ENCODE measurements at regions not wholly inside any gene's neighbourhood (a gene's known extent, or its start where the extent isn't known, plus 50 kb on each side); places are given as distances from the start of the nearest gene placed in this dataset.

DNA sequence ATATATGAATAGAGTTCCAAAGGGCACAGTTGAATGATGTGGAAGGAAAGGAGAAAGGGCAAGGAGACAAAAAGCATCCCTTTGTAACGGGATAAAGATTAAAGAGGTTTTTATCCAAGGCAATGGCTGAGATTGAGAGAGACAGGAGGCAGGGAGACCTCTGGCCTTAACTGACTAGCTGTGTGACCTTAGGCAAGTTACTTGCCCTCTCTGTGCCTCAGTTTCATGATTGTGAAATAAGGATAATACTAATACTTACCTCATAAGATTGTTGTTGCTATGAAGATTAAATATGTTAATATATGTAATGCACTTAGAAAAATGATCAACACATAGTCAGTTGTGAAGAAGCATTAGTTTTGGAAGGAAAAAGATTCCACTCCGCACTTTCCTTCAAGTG, 130.2 kb upstream of the EEA1 start:
- no peak for DNase-seq (ENCODE audit: low read depth, low spot score)
- peaks cover 2% of the 10 kb centered on the region for H3K4me1 ChIP-seq (ENCODE audit: control insufficient read depth, insufficient read depth, low read length)
- H3K36me3 ChIP-seq (ENCODE audit: control insufficient read depth, insufficient read depth, low read length): no peaks in the 10 kb centered on the region
- no peak overlapping the region for H3K4me3 ChIP-seq (ENCODE audit: low read length)
- no peak overlapping the region for H3K27ac ChIP-seq (ENCODE audit: low read length)
- no CpG with 5 or more reads among the region's 2 CpGs for WGBS (ENCODE audit: insufficient coverage, insufficient read length)
- no peaks in the 10 kb centered on the region for H3K9me3 ChIP-seq (ENCODE audit: control insufficient read depth, insufficient read depth, low read length)
- H3K27me3 ChIP-seq (ENCODE audit: control insufficient read depth, insufficient read depth, low read length): no peaks in the 10 kb centered on the region

DNA sequence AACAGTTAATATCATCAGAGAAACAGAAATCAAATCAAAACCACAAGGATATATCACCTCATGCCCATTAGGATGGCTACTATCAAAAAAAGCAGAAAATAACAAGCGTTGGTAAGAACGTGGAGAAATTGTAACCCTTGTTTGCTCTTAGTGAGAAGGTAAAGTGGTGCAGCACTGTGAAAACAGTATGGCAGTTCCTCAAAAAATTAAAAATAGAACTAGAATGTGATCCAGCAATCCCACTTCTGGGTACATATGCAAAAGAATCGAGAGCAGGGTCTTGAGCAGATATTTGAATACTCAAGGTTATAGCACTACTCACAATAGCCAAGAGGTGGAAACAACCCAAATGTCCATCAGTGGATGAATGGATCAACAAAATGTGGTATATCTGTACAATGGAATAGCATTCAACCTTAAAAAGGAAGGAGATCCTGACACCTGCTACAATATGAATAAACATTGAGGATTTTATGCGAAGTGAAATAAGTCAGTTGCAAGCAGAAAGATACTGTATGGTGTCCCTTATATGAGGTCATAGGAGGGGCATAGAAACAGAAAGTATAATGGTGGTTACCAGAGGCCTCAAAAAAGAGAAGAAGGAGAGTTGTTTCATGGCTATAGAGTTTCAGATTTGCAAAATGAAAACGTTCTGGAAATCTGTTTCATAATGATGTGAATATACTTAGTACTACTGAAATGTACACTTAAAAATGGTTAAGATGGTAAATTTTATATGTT, 131.0 kb upstream of the EEA1 start:
- Histone ChIP-seq H3K9me3 (ENCODE audit: control insufficient read depth, insufficient read depth, low read length) (no peaks in the 10 kb centered on the region), H3K4me1 (ENCODE audit: control insufficient read depth, insufficient read depth, low read length) (peaks cover 2% of the 10 kb centered on the region), H3K4me3 (ENCODE audit: low read length) (no peak overlapping the region), H3K36me3 (ENCODE audit: control insufficient read depth, insufficient read depth, low read length) (no peaks in the 10 kb centered on the region), H3K27me3 (ENCODE audit: control insufficient read depth, insufficient read depth, low read length) (no peaks in the 10 kb centered on the region), H3K27ac (ENCODE audit: low read length) (no peak overlapping the region)
- no peak for DNase-seq (ENCODE audit: low read depth, low spot score)
- WGBS (ENCODE audit: insufficient coverage, insufficient read length): no CpG with 5 or more reads among the region's 5 CpGs

DNA sequence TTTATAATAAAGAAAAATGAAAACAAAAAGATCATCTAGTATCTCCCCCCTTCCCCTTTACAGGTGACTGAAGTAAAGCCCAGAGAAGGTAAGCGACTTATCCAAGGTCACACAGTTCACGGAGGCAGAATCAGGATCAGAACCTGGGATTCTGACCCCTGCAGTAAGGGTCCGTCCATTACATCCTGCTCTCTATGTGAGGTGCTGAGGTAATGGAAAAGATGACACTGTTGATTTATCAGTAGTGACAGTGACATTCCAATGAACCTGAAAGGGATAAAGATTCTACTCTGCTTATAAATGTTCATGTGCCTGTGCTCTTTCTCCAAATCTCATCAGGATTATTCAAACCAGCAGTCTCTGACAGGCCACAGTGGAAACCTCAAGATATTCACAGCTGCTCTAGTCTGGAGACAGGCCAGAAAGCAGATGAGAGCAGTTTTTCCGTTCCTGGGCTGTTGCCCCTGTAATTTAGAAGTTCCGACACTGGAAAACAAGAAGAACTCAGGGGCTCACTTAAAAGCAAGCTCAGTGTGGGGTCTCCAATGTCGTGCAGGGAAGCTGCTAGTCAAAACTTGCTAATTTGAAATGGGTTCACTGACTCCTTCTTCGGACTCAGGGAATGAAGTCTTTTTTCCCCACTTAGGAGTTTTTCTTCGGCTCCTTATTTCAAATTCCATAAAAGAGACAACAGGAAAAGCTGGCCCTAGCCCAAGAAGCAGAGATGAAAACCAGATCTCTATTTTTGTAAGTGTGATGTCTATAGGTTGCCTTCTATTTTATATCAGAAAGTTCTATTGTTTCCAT, 131.8 kb upstream of the EEA1 start:
- Histone ChIP-seq H3K4me1 (ENCODE audit: control insufficient read depth, insufficient read depth, low read length) (no peaks in the 10 kb centered on the region; the same call in 1 of the 2 replicates), H3K27ac (ENCODE audit: low read length) (no peak overlapping the region), H3K27me3 (ENCODE audit: control insufficient read depth, insufficient read depth, low read length) (no peaks in the 10 kb centered on the region), H3K36me3 (ENCODE audit: control insufficient read depth, insufficient read depth, low read length) (no peaks in the 10 kb centered on the region), H3K4me3 (ENCODE audit: low read length) (no peak overlapping the region), H3K9me3 (ENCODE audit: control insufficient read depth, insufficient read depth, low read length) (no peaks in the 10 kb centered on the region)
- no peak for DNase-seq (ENCODE audit: low read depth, low spot score)
- WGBS (ENCODE audit: insufficient coverage, insufficient read length): no CpG with 5 or more reads among the region's 8 CpGs

DNA sequence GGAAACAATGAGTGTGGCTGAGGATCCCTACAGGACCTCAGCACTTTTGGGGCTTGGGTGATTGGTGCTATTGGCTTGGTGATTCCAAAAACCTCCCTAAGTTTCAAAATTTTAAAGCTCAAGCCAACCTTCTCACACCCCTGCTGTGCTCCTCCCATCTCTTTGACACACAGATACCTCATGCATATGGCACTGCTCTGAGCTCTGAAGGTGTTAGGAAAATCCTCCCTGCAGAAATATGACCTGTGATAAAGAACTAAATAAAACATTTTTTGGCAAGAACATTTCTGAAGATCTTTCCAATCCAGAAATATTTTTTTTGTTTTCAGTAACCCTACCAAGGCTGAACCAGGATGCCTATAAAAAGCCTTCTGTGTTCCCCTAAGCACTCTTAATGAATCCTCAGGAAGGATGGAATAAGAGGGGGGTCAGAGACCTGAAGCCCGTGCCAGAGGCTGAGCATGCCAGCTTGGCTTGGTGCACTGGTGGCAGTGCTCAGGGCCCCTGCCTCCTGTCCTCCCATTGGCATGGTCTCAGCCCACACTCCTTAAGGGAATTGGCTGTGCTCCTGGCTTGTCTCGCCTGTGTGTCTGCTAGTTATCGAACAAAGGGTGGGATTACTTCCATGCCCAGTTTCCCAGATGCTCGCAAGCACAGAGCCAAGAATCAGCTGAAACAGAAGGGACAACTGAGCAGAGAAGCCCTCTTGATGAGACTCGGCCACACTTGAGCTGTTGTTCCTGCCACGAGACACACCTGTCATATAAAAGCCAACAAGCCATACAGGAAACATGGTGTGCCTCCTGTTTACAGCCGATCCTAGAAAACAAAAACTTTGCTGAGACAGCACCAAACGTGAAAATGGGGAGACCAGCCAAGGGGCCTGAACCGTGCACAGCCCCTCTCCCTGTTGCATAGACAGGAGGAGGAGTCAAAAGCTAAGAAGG, 132.7 kb upstream of the EEA1 start:
- DNase-seq (ENCODE audit: low read depth, low spot score): no peak
- Histone ChIP-seq H3K4me1 (ENCODE audit: control insufficient read depth, insufficient read depth, low read length) (no peaks in the 10 kb centered on the region; the same call in 1 of the 2 replicates), H3K4me3 (ENCODE audit: low read length) (no peak overlapping the region), H3K27me3 (ENCODE audit: control insufficient read depth, insufficient read depth, low read length) (no peaks in the 10 kb centered on the region), H3K36me3 (ENCODE audit: control insufficient read depth, insufficient read depth, low read length) (no peaks in the 10 kb centered on the region), H3K27ac (ENCODE audit: low read length) (no peak overlapping the region), H3K9me3 (ENCODE audit: control insufficient read depth, insufficient read depth, low read length) (no peaks in the 10 kb centered on the region)
- whole genome bisulfite sequencing (ENCODE audit: insufficient coverage, insufficient read length): no CpG with 5 or more reads among the region's 9 CpGs

DNA sequence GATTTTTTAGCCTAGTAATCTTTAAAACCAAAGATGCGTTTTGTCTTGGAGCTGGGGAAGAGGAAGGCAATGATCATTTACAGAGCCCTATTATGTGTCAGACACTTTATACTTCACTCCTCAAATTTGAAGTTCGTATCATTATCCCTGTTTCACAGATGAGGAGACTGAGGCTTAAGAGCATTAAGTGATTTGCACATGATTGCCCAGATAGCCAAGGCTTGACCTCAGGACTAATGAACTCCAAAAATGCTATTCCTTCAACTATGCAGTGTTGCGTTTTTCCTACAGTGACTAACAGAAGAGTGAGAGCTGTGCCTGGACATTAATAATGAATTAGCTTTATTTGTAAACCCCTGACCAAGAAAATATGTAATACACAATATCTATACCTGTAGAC, 136.8 kb upstream of the EEA1 start:
- H3K4me3 ChIP-seq (ENCODE audit: low read length): no peak overlapping the region
- H3K27ac ChIP-seq (ENCODE audit: low read length): no peak overlapping the region
- no peaks in the 10 kb centered on the region for H3K9me3 ChIP-seq (ENCODE audit: control insufficient read depth, insufficient read depth, low read length)
- H3K36me3 ChIP-seq (ENCODE audit: control insufficient read depth, insufficient read depth, low read length): no peaks in the 10 kb centered on the region
- H3K27me3 ChIP-seq (ENCODE audit: control insufficient read depth, insufficient read depth, low read length): no peaks in the 10 kb centered on the region
- no peak for DNase-seq (ENCODE audit: low read depth, low spot score)
- H3K4me1 ChIP-seq (ENCODE audit: control insufficient read depth, insufficient read depth, low read length): no peaks in the 10 kb centered on the region; the same call in 1 of the 2 replicates
- no CpG with 5 or more reads among the region's 3 CpGs for WGBS (ENCODE audit: insufficient coverage, insufficient read length)

DNA sequence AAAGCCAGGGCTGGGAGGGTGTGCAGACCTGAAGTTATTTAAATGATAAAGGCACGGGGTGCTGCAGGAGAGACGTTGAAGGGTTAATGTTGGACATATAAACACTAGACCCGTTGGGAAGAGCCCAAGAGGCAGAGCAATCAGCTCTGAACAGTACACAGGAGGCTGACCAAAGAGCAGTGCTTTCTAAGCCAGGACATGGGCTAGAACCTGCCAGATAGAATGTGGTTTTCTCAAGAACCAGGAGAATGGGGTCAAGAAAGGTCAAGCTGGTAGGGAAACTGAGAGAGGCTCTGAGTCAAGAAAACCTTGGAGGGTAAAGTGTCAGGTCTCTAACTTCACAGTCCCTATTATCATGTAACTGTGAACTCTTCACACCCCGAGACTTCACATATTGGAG, 143.2 kb upstream of the EEA1 start:
- no peaks in the 10 kb centered on the region for H3K4me1 ChIP-seq (ENCODE audit: control insufficient read depth, insufficient read depth, low read length)
- no peak for DNase-seq (ENCODE audit: low read depth, low spot score)
- 0 out of 2 replicates have a peak, but pooled peaks cover 1% of the 10 kb centered on the region for H3K27me3 ChIP-seq (ENCODE audit: control insufficient read depth, insufficient read depth, low read length)
- H3K36me3 ChIP-seq (ENCODE audit: control insufficient read depth, insufficient read depth, low read length): no peaks in the 10 kb centered on the region
- no peaks in the 10 kb centered on the region for H3K9me3 ChIP-seq (ENCODE audit: control insufficient read depth, insufficient read depth, low read length)
- WGBS (ENCODE audit: insufficient coverage, insufficient read length): no CpG with 5 or more reads among the region's 4 CpGs
- no peak overlapping the region for H3K4me3 ChIP-seq (ENCODE audit: low read length)
- H3K27ac ChIP-seq (ENCODE audit: low read length): no peak overlapping the region

DNA sequence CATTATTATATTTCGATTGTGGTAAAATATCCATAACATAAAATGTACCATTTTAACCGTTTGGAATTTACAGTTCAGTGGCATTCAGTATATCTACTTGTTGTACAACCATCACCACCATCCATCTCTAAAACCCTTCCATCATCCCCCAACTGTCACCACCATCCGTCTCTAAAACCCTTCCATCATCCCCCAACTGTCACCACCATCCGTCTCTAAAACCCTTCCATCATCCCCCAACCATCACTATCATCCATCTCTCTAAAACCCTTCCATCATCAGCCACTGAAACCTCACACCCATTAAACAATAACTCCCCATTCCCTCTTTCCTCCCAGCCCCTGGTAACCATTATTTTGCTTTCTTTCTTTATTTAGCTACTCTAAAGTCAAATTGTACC, 144.2 kb upstream of the EEA1 start:
- Histone ChIP-seq H3K4me1 (ENCODE audit: control insufficient read depth, insufficient read depth, low read length) (no peaks in the 10 kb centered on the region), H3K4me3 (ENCODE audit: low read length) (no peak overlapping the region), H3K27ac (ENCODE audit: low read length) (no peak overlapping the region), H3K36me3 (ENCODE audit: control insufficient read depth, insufficient read depth, low read length) (no peaks in the 10 kb centered on the region), H3K9me3 (ENCODE audit: control insufficient read depth, insufficient read depth, low read length) (no peaks in the 10 kb centered on the region), H3K27me3 (ENCODE audit: control insufficient read depth, insufficient read depth, low read length) (0 out of 2 replicates have a peak, but pooled peaks cover 1% of the 10 kb centered on the region)
- no peak for DNase-seq (ENCODE audit: low read depth, low spot score)
- 100% methylated on average over 1 of the region's 4 CpGs for WGBS (ENCODE audit: insufficient coverage, insufficient read length)

DNA sequence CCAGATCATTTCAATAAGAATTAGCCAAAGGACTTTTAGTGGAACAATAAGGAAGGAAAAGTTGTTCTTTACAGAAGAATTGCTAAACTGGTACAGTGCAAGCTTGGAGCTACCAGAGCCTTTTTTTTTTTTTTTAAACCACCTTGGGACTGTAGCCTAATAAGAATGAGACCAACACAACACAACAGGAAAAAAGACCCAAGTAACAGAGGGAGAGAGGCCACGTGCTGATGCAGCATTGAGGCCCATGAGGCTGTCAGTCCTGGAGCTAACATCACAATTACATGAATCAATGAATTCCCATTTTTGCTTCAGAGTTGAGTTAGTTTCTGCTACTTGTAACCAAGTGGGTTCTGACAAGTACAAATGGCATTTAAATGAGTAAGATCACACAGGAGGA, 149.0 kb upstream of the EEA1 start:
- no peak for DNase-seq (ENCODE audit: low read depth, low spot score)
- Histone ChIP-seq H3K4me3 (ENCODE audit: low read length) (no peak overlapping the region), H3K4me1 (ENCODE audit: control insufficient read depth, insufficient read depth, low read length) (peaks cover 8% of the 10 kb centered on the region; the same call in 1 of the 2 replicates), H3K27ac (ENCODE audit: low read length) (no peak overlapping the region), H3K27me3 (ENCODE audit: control insufficient read depth, insufficient read depth, low read length) (no peaks in the 10 kb centered on the region), H3K9me3 (ENCODE audit: control insufficient read depth, insufficient read depth, low read length) (no peaks in the 10 kb centered on the region), H3K36me3 (ENCODE audit: control insufficient read depth, insufficient read depth, low read length) (no peaks in the 10 kb centered on the region)
- WGBS (ENCODE audit: insufficient coverage, insufficient read length): no CpG with 5 or more reads among the region's 1 CpG

DNA sequence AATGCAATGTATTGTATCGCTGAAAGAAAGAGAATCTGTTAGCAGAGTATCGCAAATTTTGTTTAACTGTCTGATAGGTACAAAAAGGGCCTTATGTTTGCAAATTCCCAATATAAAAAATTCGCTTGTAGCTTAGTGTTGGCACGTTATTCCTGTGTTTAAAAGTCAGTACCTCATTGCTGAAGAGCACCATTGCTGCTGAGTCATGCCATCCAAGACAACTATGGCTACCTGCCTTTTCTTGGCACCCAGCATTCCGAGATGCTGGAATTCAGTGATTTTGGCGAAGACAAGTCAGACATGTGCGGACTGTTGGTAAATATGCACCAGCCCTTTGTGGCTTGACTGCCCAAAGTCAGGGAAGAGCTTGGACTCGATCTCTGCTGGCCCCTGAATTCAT, 149.5 kb upstream of the EEA1 start:
- DNase-seq (ENCODE audit: low read depth, low spot score): no peak
- Histone ChIP-seq H3K9me3 (ENCODE audit: control insufficient read depth, insufficient read depth, low read length) (no peaks in the 10 kb centered on the region), H3K36me3 (ENCODE audit: control insufficient read depth, insufficient read depth, low read length) (no peaks in the 10 kb centered on the region), H3K4me1 (ENCODE audit: control insufficient read depth, insufficient read depth, low read length) (peaks cover 8% of the 10 kb centered on the region; the same call in 1 of the 2 replicates), H3K27ac (ENCODE audit: low read length) (no peak overlapping the region), H3K27me3 (ENCODE audit: control insufficient read depth, insufficient read depth, low read length) (no peaks in the 10 kb centered on the region), H3K4me3 (ENCODE audit: low read length) (no peak overlapping the region)
- WGBS (ENCODE audit: insufficient coverage, insufficient read length): no CpG with 5 or more reads among the region's 8 CpGs

DNA sequence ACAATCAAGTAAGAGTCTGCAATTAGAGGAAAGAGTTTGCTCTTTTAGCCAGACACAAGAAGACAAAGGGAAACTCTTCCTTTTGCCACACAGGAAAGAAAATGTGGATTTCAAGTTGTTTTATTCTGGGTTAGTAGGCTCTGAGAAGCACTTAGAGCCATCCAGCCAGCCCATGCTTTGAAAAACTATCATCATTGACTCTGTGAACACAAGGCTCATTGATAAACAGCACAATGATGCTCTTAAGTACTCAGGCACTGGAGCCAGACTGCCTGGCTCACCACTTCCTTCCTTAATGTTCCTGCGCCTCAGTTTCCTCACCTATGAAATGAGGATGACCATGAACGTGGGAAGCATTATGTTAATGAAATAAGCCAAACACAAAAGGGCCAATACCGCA, 150.2 kb upstream of the EEA1 start:
- Histone ChIP-seq H3K4me3 (ENCODE audit: low read length) (no peak overlapping the region), H3K27ac (ENCODE audit: low read length) (no peak overlapping the region), H3K36me3 (ENCODE audit: control insufficient read depth, insufficient read depth, low read length) (no peaks in the 10 kb centered on the region), H3K4me1 (ENCODE audit: control insufficient read depth, insufficient read depth, low read length) (peaks cover 8% of the 10 kb centered on the region; the same call in 1 of the 2 replicates), H3K27me3 (ENCODE audit: control insufficient read depth, insufficient read depth, low read length) (no peaks in the 10 kb centered on the region), H3K9me3 (ENCODE audit: control insufficient read depth, insufficient read depth, low read length) (no peaks in the 10 kb centered on the region)
- no CpG with 5 or more reads among the region's 3 CpGs for WGBS (ENCODE audit: insufficient coverage, insufficient read length)
- DNase-seq (ENCODE audit: low read depth, low spot score): no peak

All from iPS DF 6.9 (cell line).